ENCODE measurements at regions not wholly inside any gene's neighbourhood (a gene's known extent, or its start where the extent isn't known, plus 50 kb on each side); places are given as distances from the start of the nearest gene placed in this dataset.
"Not testable (repeated sequence)": the region's sequence is repeated elsewhere in the genome, so short reads cannot be mapped to it uniquely, and the experiment has no call there.

- not testable (repeated sequence) for H3K27me3 ChIP-seq (ENCODE audit: control insufficient read depth, insufficient read depth, low read length); H3K9me3 ChIP-seq (ENCODE audit: control insufficient read depth, low read depth, low read length); H3K9ac ChIP-seq (ENCODE audit: low read length); H3K27ac ChIP-seq (ENCODE audit: low read length); H3K4me1 ChIP-seq (ENCODE audit: control insufficient read depth, low read depth, low read length); H3K36me3 ChIP-seq (ENCODE audit: control insufficient read depth, low read depth, low read length); H3K4me3 ChIP-seq (ENCODE audit: low read length)
Measured at GRCh38 chr2:132068407-132068806, 93.3 kb downstream of the ANKRD30BL start.

- H3K36me3 ChIP-seq (ENCODE audit: control insufficient read depth, low read depth, low read length); H3K4me1 ChIP-seq (ENCODE audit: control insufficient read depth, low read depth, low read length); H3K27me3 ChIP-seq (ENCODE audit: control insufficient read depth, insufficient read depth, low read length); H3K4me3 ChIP-seq (ENCODE audit: low read length); H3K27ac ChIP-seq (ENCODE audit: low read length); H3K9ac ChIP-seq (ENCODE audit: low read length); H3K9me3 ChIP-seq (ENCODE audit: control insufficient read depth, low read depth, low read length): not testable (repeated sequence)
Measured at GRCh38 chr2:132065391-132065790, 96.4 kb downstream of the ANKRD30BL start.

GRCh38 chr2:132039609-132040236 lies 122.0 kb downstream of the ANKRD30BL start:
- not testable (repeated sequence) for H3K4me3 ChIP-seq (ENCODE audit: low read length); H3K4me1 ChIP-seq (ENCODE audit: control insufficient read depth, low read depth, low read length); H3K36me3 ChIP-seq (ENCODE audit: control insufficient read depth, low read depth, low read length); H3K9ac ChIP-seq (ENCODE audit: low read length); H3K27ac ChIP-seq (ENCODE audit: low read length); H3K9me3 ChIP-seq (ENCODE audit: control insufficient read depth, low read depth, low read length)
- H3K27me3 ChIP-seq (ENCODE audit: control insufficient read depth, insufficient read depth, low read length) = peaks cover 25% of the 10 kb centered on the region

- H3K4me1 ChIP-seq (ENCODE audit: control insufficient read depth, low read depth, low read length); H3K36me3 ChIP-seq (ENCODE audit: control insufficient read depth, low read depth, low read length); H3K9me3 ChIP-seq (ENCODE audit: control insufficient read depth, low read depth, low read length); H3K9ac ChIP-seq (ENCODE audit: low read length); H3K27ac ChIP-seq (ENCODE audit: low read length): not testable (repeated sequence)
- H3K4me3 ChIP-seq (ENCODE audit: low read length) = peak overlapping the region; percentile 66
- peaks cover 25% of the 10 kb centered on the region for H3K27me3 ChIP-seq (ENCODE audit: control insufficient read depth, insufficient read depth, low read length)
Measured at GRCh38 chr2:132038883-132039235, 122.9 kb downstream of the ANKRD30BL start.

GRCh38 chr2:132038179-132038882 lies 123.4 kb downstream of the ANKRD30BL start:
- Histone ChIP-seq H3K27me3 (ENCODE audit: control insufficient read depth, insufficient read depth, low read length) (peaks cover 25% of the 10 kb centered on the region), H3K4me1 (ENCODE audit: control insufficient read depth, low read depth, low read length) (no peaks in the 10 kb centered on the region), H3K9me3 (ENCODE audit: control insufficient read depth, low read depth, low read length) (no peaks in the 10 kb centered on the region), H3K4me3 (ENCODE audit: low read length) (peak overlapping the region; percentile 66), H3K9ac (ENCODE audit: low read length) (peak overlapping the region; percentile 54), H3K36me3 (ENCODE audit: control insufficient read depth, low read depth, low read length) (no peaks in the 10 kb centered on the region), H3K27ac (ENCODE audit: low read length) (no peak overlapping the region)

GRCh38 chr2:132037527-132038178 lies 124.1 kb downstream of the ANKRD30BL start:
- peak overlapping the region; percentile 66 for H3K4me3 ChIP-seq (ENCODE audit: low read length)
- no peaks in the 10 kb centered on the region for H3K4me1 ChIP-seq (ENCODE audit: control insufficient read depth, low read depth, low read length)
- H3K27ac ChIP-seq (ENCODE audit: low read length) = no peak overlapping the region
- H3K27me3 ChIP-seq (ENCODE audit: control insufficient read depth, insufficient read depth, low read length) = peaks cover 25% of the 10 kb centered on the region
- peak overlapping the region; percentile 54 for H3K9ac ChIP-seq (ENCODE audit: low read length)
- no peaks in the 10 kb centered on the region for H3K36me3 ChIP-seq (ENCODE audit: control insufficient read depth, low read depth, low read length)
- no peaks in the 10 kb centered on the region for H3K9me3 ChIP-seq (ENCODE audit: control insufficient read depth, low read depth, low read length)

GRCh38 chr2:132034646-132035045 lies 127.1 kb downstream of the ANKRD30BL start:
- no peak overlapping the region for H3K27ac ChIP-seq (ENCODE audit: low read length)

GRCh38 chr2:132033949-132034348 lies 127.8 kb downstream of the ANKRD30BL start:
- no peaks in the 10 kb centered on the region for H3K9me3 ChIP-seq (ENCODE audit: control insufficient read depth, low read depth, low read length)

More at GRCh38 chr2:132034646-132035045, 127.1 kb downstream of the ANKRD30BL start:
- no peaks in the 10 kb centered on the region for H3K4me1 ChIP-seq (ENCODE audit: control insufficient read depth, low read depth, low read length)
- no peak overlapping the region for H3K9ac ChIP-seq (ENCODE audit: low read length)
- no peak overlapping the region for H3K4me3 ChIP-seq (ENCODE audit: low read length)
- H3K27me3 ChIP-seq (ENCODE audit: control insufficient read depth, insufficient read depth, low read length) = peaks cover 21% of the 10 kb centered on the region
- H3K9me3 ChIP-seq (ENCODE audit: control insufficient read depth, low read depth, low read length) = no peaks in the 10 kb centered on the region
- no peaks in the 10 kb centered on the region for H3K36me3 ChIP-seq (ENCODE audit: control insufficient read depth, low read depth, low read length)

GRCh38 chr2:132033365-132033764 lies 128.4 kb downstream of the ANKRD30BL start:
- Histone ChIP-seq H3K36me3 (ENCODE audit: control insufficient read depth, low read depth, low read length) (no peaks in the 10 kb centered on the region), H3K9ac (ENCODE audit: low read length) (no peak overlapping the region), H3K4me1 (ENCODE audit: control insufficient read depth, low read depth, low read length) (no peaks in the 10 kb centered on the region), H3K27me3 (ENCODE audit: control insufficient read depth, insufficient read depth, low read length) (peaks cover 10% of the 10 kb centered on the region), H3K4me3 (ENCODE audit: low read length) (no peak overlapping the region), H3K9me3 (ENCODE audit: control insufficient read depth, low read depth, low read length) (no peaks in the 10 kb centered on the region), H3K27ac (ENCODE audit: low read length) (no peak overlapping the region)

More at GRCh38 chr2:132033949-132034348, 127.8 kb downstream of the ANKRD30BL start:
- Histone ChIP-seq H3K27me3 (ENCODE audit: control insufficient read depth, insufficient read depth, low read length) (peaks cover 14% of the 10 kb centered on the region), H3K27ac (ENCODE audit: low read length) (no peak overlapping the region), H3K4me1 (ENCODE audit: control insufficient read depth, low read depth, low read length) (no peaks in the 10 kb centered on the region), H3K4me3 (ENCODE audit: low read length) (no peak overlapping the region), H3K9ac (ENCODE audit: low read length) (no peak overlapping the region), H3K36me3 (ENCODE audit: control insufficient read depth, low read depth, low read length) (no peaks in the 10 kb centered on the region)

GRCh38 chr2:132012046-132012445 lies 149.7 kb downstream of the ANKRD30BL start:
- H3K4me1 ChIP-seq (ENCODE audit: control insufficient read depth, low read depth, low read length); H3K27ac ChIP-seq (ENCODE audit: low read length); H3K9ac ChIP-seq (ENCODE audit: low read length); H3K9me3 ChIP-seq (ENCODE audit: control insufficient read depth, low read depth, low read length); H3K4me3 ChIP-seq (ENCODE audit: low read length); H3K36me3 ChIP-seq (ENCODE audit: control insufficient read depth, low read depth, low read length): not testable (repeated sequence)
- peaks cover 25% of the 10 kb centered on the region for H3K27me3 ChIP-seq (ENCODE audit: control insufficient read depth, insufficient read depth, low read length)

GRCh38 chr2:132009874-132010521 lies 151.8 kb downstream of the ANKRD30BL start:
- H3K4me1 ChIP-seq (ENCODE audit: control insufficient read depth, low read depth, low read length) = no peaks in the 10 kb centered on the region
- H3K36me3 ChIP-seq (ENCODE audit: control insufficient read depth, low read depth, low read length) = no peaks in the 10 kb centered on the region
- peak overlapping the region; percentile 59 for H3K4me3 ChIP-seq (ENCODE audit: low read length)
- no peak overlapping the region for H3K9ac ChIP-seq (ENCODE audit: low read length)
- no peaks in the 10 kb centered on the region for H3K9me3 ChIP-seq (ENCODE audit: control insufficient read depth, low read depth, low read length)
- H3K27ac ChIP-seq (ENCODE audit: low read length) = no peak overlapping the region
- H3K27me3 ChIP-seq (ENCODE audit: control insufficient read depth, insufficient read depth, low read length) = peaks cover 25% of the 10 kb centered on the region
